ENCODE measurements at regions not wholly inside any gene's neighbourhood (a gene's known extent, or its start where the extent isn't known, plus 50 kb on each side); places are given as distances from the start of the nearest gene placed in this dataset.

DNA sequence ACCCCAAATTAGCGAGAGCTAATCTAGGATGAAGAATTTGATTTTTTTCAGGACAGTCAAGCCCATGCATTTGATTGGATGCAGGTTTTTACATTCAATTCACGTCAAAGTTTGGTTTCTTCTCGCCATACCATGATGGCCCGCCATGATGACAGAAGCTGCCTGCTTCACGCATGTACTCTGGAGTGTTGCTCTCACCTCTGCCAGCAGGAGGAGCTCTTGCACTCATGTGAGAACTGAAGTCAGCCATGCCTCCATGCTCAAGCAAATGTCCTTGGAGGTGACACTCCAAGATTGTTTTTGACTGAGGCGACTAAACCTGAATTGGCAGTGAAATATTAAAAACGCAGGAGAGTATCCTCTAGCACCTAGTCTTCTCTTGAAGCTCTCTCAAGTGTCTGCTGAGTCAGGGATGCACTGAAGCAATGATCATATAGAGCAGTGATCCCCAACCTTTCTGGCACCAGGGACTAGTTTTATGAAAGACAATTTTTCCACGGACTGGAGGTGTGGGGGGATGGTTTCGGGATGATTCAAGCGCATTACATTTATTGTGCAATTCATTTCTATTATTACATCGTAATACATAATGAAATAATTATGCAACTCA is 120.9 kb downstream of the SAMMSON start:
- peak; percentile 47 for DNase-seq (ENCODE audit: low read depth, low spot score)

DNA sequence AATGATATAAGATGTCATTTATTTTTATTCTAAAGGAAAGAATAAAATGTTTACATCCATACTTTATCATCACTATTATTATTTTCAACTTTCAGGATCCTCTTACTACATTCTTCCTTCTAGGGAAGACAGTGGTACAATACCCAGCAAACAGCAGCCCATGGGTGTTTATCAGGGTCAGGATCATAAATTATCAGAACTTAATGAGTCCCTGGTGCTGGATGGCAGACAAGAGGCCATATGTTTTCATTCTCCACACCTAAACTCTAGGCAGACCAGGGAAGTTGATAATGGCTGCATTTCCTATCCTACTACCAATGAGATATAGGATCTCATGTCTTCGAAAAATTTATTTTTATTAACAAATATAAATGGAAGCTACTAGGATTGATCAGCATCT is 127.7 kb downstream of the SAMMSON start:
- DNase-seq (ENCODE audit: low read depth, low spot score), result no peak

DNA sequence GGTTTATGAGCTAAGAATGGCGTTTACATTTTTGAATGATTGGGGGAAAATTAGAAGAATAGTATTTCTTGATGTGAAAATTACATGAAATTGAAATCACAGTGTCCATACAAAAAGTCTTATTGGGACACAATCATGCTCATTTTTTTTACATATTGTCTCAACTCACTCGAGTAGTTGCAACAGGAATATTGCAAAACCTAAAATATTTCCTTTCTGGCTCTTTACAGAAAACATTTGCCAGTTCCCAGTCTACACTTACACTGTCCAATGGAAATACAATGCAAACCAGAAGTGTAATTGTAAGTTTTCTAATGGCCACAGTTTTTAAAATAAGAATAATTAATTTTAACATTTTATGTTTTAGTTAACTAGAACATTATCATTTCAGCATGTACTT is 137.8 kb downstream of the SAMMSON start:
- DNase-seq (ENCODE audit: low read depth, low spot score), result no peak

DNA sequence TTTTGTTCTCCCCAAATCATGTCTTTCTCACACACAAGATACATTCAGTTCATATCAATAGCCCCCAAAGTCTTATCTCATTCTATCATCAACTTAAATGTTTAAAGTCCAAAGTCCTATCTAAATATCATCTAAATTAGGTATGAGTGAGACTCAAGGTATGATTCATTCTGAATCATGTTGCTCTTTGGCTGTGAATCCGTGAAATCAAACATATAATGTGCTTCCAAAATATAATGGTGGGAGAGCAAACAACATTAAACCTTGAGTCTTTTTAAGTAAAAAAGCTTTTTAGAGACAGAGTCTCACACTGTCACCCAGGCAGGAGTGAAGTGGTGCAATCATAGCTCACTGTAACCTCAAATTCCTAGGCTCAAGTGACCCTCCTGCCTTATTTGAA is 139.1 kb downstream of the SAMMSON start:
- no peak for DNase-seq (ENCODE audit: low read depth, low spot score)
